GM23338 (cell line): ENCODE measurements at regions not wholly inside any gene's neighbourhood (a gene's known extent, or its start where the extent isn't known, plus 50 kb on each side); places are given as distances from the start of the nearest gene placed in this dataset.

Source experiments
- ATAC-seq: fragments of 200-7000 bp; cut with Tn5 transposase; 3 replicates; pipeline ENCODE4 v1.9.1; 2020
- DNase-seq: peaks from one replicate; pipeline ENCODE4 v3.0.0-alpha.2; 2015; ENCODE audit warnings: low spot score
- H2AFZ ChIP-seq: fragments of 200-600 bp; sonication (generic); 2 replicates; pipeline ENCODE4 v1.8.0; 2016; ENCODE audit warnings: antibody characterized with exemption, mild to moderate bottlenecking, moderate library complexity
- H3F3A ChIP-seq: fragments of 200-600 bp; sonication (generic); replicated peaks from 2 replicates; pipeline ENCODE4 v1.8.0; 2017; ENCODE audit warnings: antibody characterized with exemption, mixed run types, low read depth
- H3K27ac ChIP-seq: fragments of 200-600 bp; sonication (generic); 2 replicates; pipeline ENCODE4 v1.6.1; 2016; ENCODE audit warnings: low read depth
- H3K27me3 ChIP-seq: fragments of 200-600 bp; sonication (generic); 2 replicates; pipeline ENCODE4 v1.8.0; 2016; ENCODE audit warnings: mild to moderate bottlenecking, mixed run types, moderate library complexity; ENCODE audit not compliant: insufficient read depth
- H3K36me3 ChIP-seq: fragments of 200-600 bp; sonication (generic); 2 replicates; pipeline ENCODE4 v1.8.0; 2016; ENCODE audit warnings: mild to moderate bottlenecking; ENCODE audit not compliant: insufficient read depth
- H3K4me1 ChIP-seq: fragments of 200-600 bp; sonication (generic); 2 replicates; pipeline ENCODE4 v1.8.0; 2016; ENCODE audit warnings: mild to moderate bottlenecking, moderate library complexity; ENCODE audit not compliant: insufficient read depth
- H3K4me2 ChIP-seq: fragments of 200-600 bp; sonication (generic); 2 replicates; pipeline ENCODE4 v1.7.1; 2017; ENCODE audit warnings: mixed run types
- H3K4me3 ChIP-seq: fragments of 200-600 bp; sonication (generic); 2 replicates; pipeline ENCODE4 v1.6.1; 2016; ENCODE audit warnings: mixed run types
- H3K79me2 ChIP-seq: fragments of 200-600 bp; sonication (generic); replicated peaks from 2 replicates; pipeline ENCODE4 v1.8.0; 2017; ENCODE audit warnings: mild to moderate bottlenecking; ENCODE audit not compliant: insufficient read depth
- H3K9me2 ChIP-seq: fragments of 200-600 bp; sonication (generic); 2 replicates; pipeline ENCODE4 v1.8.0; 2017; ENCODE audit not compliant: insufficient read depth
- H4K20me1 ChIP-seq: fragments of 200-600 bp; sonication (generic); replicated peaks from 2 replicates; pipeline ENCODE4 v1.8.0; 2017; ENCODE audit warnings: mild to moderate bottlenecking; ENCODE audit not compliant: insufficient read depth
- H3K27ac Mint-ChIP-seq: 2 replicates; pipeline ENCODE4 v1.8.0; 2020; ENCODE audit warnings: inconsistent platforms, mild to moderate bottlenecking, moderate library complexity, mixed read lengths
- H3K27me3 Mint-ChIP-seq: 3 replicates; pipeline ENCODE4 v1.8.0; 2022; ENCODE audit warnings: low read depth, mild to moderate bottlenecking, moderate library complexity, mixed read lengths, inconsistent platforms; ENCODE audit not compliant: insufficient read depth, poor library complexity
- H3K36me3 Mint-ChIP-seq: 3 replicates; pipeline ENCODE4 v1.8.0; 2021; ENCODE audit warnings: low read depth, mild to moderate bottlenecking, inconsistent platforms, moderate library complexity, mixed read lengths
- H3K4me1 Mint-ChIP-seq: 3 replicates; pipeline ENCODE4 v1.8.0; 2020; ENCODE audit warnings: mild to moderate bottlenecking, inconsistent platforms, mixed read lengths
- H3K4me3 Mint-ChIP-seq: 3 replicates; pipeline ENCODE4 v1.8.0; 2021; ENCODE audit warnings: moderate library complexity, mild to moderate bottlenecking, inconsistent platforms, mixed read lengths
- H3K9me3 Mint-ChIP-seq: 3 replicates; pipeline ENCODE4 v1.8.0; 2020; ENCODE audit warnings: moderate library complexity, mild to moderate bottlenecking, inconsistent platforms, mixed read lengths
- CREB1 ChIP-seq: fragments of 250-450 bp; sonication (Bioruptor Pico); IDR thresholded peaks from 2 replicates; pipeline ENCODE4 v1.5.0; 2020; ENCODE audit warnings: low read depth, mild to moderate bottlenecking, moderate library complexity
- ETS1 ChIP-seq: IDR thresholded peaks from 2 replicates; pipeline ENCODE4 v1.6.1; 2016; ENCODE audit warnings: antibody characterized with exemption
- EZH2 ChIP-seq: fragments of 200-600 bp; sonication (generic); IDR thresholded peaks from one replicate; pipeline ENCODE4 v1.8.0; 2017; ENCODE audit warnings: antibody characterized with exemption, mild to moderate bottlenecking, low read depth; ENCODE audit not compliant: unreplicated experiment
- EZH2phosphoT487 ChIP-seq: fragments of 200-600 bp; sonication (generic); IDR thresholded peaks from one replicate; pipeline ENCODE4 v1.8.1; 2018; ENCODE audit warnings: antibody characterized with exemption; ENCODE audit not compliant: unreplicated experiment
- JUNB ChIP-seq: IDR thresholded peaks from one replicate; pipeline ENCODE4 v1.6.1; 2016; ENCODE audit warnings: antibody characterized with exemption; ENCODE audit not compliant: unreplicated experiment
- NANOG ChIP-seq: IDR thresholded peaks from 2 replicates; pipeline ENCODE4 v1.6.1; 2016; ENCODE audit warnings: antibody characterized with exemption, borderline replicate concordance
- POLR2AphosphoS5 ChIP-seq: IDR thresholded peaks from 2 replicates; pipeline ENCODE4 v1.6.1; 2016; ENCODE audit warnings: antibody characterized with exemption, low read depth
- STAT1 ChIP-seq: IDR thresholded peaks from one replicate; pipeline ENCODE4 v1.6.1; 2016; ENCODE audit warnings: antibody characterized with exemption; ENCODE audit not compliant: unreplicated experiment
- ZNF114 ChIP-seq: fragments of 250-450 bp; sonication (Bioruptor Pico); IDR thresholded peaks from 2 replicates; pipeline ENCODE4 v1.5.0; 2020; ENCODE audit warnings: mild to moderate bottlenecking, moderate library complexity
- ZNF331 ChIP-seq: fragments of 250-450 bp; sonication (Bioruptor Pico); IDR thresholded peaks from 2 replicates; pipeline ENCODE4 v1.5.0; 2020; ENCODE audit warnings: low read depth, mild to moderate bottlenecking, moderate library complexity
- TF ChIP-seq, protein P1 (sequence below): IDR thresholded peaks from one replicate; pipeline ENCODE4 v1.6.1; 2018; ENCODE audit warnings: antibody characterized with exemption; ENCODE audit not compliant: unreplicated experiment
- TF ChIP-seq, protein P2 (sequence below), 2 experiments: fragments of 200-600 bp in 1 of 2; sonication (generic) in 1 of 2; conservative IDR thresholded peaks; 2 replicates each; pipeline versions ENCODE4 v1.5.1 to v1.6.1; 2016 to 2017; ENCODE audit warnings: antibody characterized with exemption in 2 of 2, low read depth in 2 of 2, mild to moderate bottlenecking in 2 of 2, moderate library complexity in 1 of 2
- TF ChIP-seq, protein P3 (sequence below): fragments of 250-450 bp; sonication (Bioruptor Pico); IDR thresholded peaks from 2 replicates; pipeline ENCODE4 v1.5.0; 2020; ENCODE audit warnings: mild to moderate bottlenecking, moderate library complexity

DNA sequence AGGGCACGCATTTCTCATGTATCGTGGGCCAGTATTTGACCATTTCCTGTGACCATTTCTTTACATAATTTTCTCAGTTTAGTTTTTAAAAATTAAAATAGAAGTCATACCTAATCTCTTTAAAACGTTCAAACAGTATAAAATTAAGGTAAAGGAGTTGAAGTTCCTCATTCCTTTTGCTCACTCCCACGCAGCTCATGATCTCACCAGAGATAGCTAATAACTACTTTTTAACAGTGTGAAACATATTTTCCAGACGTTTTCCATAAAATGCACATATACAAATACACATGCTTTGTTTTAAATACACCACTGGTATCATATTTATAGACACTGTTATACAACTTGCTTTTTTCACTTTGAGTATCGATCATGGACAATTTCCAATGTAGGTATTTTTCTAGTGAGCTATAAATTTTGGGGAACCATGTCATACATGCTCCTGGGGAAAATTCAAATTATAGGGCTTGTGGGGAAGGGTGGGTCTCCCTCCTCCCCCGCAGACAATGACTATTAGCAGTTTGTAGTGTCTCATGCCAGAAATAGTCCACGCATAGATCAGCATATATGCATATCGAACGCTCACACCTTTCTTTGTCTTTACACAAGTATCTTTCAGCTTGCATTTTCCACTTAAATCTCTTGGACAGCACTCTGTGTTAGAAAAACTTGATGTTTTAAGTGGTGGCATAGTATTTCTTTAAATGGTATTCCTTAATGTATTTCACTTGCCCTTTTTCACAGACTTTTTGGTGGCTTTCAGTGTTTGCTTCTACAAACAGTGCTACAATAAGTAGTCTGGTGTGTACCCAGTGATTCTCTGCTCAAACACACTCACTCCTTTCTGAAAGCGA lies 145.5 kb upstream of the ZNF217 start:
- Mint-ChIP-seq H3K4me3 (no peak overlapping the region; the same call in 1 of the 3 replicates), H3K36me3 (no peaks in the 10 kb centered on the region), H3K4me1 (peaks cover 69% of the 10 kb centered on the region), H3K27me3 (peaks cover 9% of the 10 kb centered on the region), H3K9me3 (no peaks in the 10 kb centered on the region), H3K27ac (peak overlapping the region; percentile 93; the same call in 1 of the 2 replicates)
- Histone ChIP-seq H3K79me2 (no peaks in the 10 kb centered on the region), H3K4me3 (no peak overlapping the region; the same call in 1 of the 2 replicates), H3K4me2 (peak overlapping the region; percentile 65), H3K9me2 (no peaks in the 10 kb centered on the region), H3F3A (no peaks in the 10 kb centered on the region), H3K27ac (peak overlapping the region; percentile 95), H3K36me3 (no peaks in the 10 kb centered on the region), H3K4me1 (peaks cover 63% of the 10 kb centered on the region), H4K20me1 (no peaks in the 10 kb centered on the region), H3K27me3 (no peaks in the 10 kb centered on the region), H2AFZ (no peak overlapping the region; the same call in 1 of the 2 replicates)
- ATAC-seq (no peak), DNase-seq (no peak)
- TF ChIP-seq ZNF331 (CRISPR knock-in tag) (no peak), STAT1 (no peak), NANOG (no peak), POLR2AphosphoS5 (no peak), ETS1 (no peak), JUNB (no peak), EZH2 (no peak), CREB1 (CRISPR knock-in tag) (no peak), ZNF114 (no peak), EZH2phosphoT487 (no peak)
- TF ChIP-seq, protein P1, sequence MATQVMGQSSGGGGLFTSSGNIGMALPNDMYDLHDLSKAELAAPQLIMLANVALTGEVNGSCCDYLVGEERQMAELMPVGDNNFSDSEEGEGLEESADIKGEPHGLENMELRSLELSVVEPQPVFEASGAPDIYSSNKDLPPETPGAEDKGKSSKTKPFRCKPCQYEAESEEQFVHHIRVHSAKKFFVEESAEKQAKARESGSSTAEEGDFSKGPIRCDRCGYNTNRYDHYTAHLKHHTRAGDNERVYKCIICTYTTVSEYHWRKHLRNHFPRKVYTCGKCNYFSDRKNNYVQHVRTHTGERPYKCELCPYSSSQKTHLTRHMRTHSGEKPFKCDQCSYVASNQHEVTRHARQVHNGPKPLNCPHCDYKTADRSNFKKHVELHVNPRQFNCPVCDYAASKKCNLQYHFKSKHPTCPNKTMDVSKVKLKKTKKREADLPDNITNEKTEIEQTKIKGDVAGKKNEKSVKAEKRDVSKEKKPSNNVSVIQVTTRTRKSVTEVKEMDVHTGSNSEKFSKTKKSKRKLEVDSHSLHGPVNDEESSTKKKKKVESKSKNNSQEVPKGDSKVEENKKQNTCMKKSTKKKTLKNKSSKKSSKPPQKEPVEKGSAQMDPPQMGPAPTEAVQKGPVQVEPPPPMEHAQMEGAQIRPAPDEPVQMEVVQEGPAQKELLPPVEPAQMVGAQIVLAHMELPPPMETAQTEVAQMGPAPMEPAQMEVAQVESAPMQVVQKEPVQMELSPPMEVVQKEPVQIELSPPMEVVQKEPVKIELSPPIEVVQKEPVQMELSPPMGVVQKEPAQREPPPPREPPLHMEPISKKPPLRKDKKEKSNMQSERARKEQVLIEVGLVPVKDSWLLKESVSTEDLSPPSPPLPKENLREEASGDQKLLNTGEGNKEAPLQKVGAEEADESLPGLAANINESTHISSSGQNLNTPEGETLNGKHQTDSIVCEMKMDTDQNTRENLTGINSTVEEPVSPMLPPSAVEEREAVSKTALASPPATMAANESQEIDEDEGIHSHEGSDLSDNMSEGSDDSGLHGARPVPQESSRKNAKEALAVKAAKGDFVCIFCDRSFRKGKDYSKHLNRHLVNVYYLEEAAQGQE: no peak
- TF ChIP-seq, protein P2, sequence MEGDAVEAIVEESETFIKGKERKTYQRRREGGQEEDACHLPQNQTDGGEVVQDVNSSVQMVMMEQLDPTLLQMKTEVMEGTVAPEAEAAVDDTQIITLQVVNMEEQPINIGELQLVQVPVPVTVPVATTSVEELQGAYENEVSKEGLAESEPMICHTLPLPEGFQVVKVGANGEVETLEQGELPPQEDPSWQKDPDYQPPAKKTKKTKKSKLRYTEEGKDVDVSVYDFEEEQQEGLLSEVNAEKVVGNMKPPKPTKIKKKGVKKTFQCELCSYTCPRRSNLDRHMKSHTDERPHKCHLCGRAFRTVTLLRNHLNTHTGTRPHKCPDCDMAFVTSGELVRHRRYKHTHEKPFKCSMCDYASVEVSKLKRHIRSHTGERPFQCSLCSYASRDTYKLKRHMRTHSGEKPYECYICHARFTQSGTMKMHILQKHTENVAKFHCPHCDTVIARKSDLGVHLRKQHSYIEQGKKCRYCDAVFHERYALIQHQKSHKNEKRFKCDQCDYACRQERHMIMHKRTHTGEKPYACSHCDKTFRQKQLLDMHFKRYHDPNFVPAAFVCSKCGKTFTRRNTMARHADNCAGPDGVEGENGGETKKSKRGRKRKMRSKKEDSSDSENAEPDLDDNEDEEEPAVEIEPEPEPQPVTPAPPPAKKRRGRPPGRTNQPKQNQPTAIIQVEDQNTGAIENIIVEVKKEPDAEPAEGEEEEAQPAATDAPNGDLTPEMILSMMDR (conservative IDR thresholded peaks at IDR 0.05; ENCODE audit: low read depth in 2 of 2): no peak
- TF ChIP-seq, protein P3, sequence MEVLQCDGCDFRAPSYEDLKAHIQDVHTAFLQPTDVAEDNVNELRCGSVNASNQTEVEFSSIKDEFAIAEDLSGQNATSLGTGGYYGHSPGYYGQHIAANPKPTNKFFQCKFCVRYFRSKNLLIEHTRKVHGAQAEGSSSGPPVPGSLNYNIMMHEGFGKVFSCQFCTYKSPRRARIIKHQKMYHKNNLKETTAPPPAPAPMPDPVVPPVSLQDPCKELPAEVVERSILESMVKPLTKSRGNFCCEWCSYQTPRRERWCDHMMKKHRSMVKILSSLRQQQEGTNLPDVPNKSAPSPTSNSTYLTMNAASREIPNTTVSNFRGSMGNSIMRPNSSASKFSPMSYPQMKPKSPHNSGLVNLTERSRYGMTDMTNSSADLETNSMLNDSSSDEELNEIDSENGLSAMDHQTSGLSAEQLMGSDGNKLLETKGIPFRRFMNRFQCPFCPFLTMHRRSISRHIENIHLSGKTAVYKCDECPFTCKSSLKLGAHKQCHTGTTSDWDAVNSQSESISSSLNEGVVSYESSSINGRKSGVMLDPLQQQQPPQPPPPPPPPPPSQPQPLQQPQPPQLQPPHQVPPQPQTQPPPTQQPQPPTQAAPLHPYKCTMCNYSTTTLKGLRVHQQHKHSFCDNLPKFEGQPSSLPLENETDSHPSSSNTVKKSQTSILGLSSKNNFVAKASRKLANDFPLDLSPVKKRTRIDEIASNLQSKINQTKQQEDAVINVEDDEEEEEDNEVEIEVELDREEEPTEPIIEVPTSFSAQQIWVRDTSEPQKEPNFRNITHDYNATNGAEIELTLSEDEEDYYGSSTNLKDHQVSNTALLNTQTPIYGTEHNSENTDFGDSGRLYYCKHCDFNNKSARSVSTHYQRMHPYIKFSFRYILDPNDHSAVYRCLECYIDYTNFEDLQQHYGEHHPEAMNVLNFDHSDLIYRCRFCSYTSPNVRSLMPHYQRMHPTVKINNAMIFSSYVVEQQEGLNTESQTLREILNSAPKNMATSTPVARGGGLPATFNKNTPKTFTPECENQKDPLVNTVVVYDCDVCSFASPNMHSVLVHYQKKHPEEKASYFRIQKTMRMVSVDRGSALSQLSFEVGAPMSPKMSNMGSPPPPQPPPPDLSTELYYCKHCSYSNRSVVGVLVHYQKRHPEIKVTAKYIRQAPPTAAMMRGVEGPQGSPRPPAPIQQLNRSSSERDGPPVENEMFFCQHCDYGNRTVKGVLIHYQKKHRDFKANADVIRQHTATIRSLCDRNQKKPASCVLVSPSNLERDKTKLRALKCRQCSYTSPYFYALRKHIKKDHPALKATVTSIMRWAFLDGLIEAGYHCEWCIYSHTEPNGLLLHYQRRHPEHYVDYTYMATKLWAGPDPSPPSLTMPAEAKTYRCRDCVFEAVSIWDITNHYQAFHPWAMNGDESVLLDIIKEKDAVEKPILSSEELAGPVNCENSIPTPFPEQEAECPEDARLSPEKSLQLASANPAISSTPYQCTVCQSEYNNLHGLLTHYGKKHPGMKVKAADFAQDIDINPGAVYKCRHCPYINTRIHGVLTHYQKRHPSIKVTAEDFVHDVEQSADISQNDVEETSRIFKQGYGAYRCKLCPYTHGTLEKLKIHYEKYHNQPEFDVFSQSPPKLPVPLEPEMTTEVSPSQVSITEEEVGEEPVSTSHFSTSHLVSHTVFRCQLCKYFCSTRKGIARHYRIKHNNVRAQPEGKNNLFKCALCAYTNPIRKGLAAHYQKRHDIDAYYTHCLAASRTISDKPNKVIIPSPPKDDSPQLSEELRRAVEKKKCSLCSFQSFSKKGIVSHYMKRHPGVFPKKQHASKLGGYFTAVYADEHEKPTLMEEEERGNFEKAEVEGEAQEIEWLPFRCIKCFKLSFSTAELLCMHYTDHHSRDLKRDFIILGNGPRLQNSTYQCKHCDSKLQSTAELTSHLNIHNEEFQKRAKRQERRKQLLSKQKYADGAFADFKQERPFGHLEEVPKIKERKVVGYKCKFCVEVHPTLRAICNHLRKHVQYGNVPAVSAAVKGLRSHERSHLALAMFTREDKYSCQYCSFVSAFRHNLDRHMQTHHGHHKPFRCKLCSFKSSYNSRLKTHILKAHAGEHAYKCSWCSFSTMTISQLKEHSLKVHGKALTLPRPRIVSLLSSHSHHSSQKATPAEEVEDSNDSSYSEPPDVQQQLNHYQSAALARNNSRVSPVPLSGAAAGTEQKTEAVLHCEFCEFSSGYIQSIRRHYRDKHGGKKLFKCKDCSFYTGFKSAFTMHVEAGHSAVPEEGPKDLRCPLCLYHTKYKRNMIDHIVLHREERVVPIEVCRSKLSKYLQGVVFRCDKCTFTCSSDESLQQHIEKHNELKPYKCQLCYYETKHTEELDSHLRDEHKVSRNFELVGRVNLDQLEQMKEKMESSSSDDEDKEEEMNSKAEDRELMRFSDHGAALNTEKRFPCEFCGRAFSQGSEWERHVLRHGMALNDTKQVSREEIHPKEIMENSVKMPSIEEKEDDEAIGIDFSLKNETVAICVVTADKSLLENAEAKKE: no peak
